Lung (tissue), 11 donors: ENCODE measurements at regions not wholly inside any gene's neighbourhood (a gene's known extent, or its start where the extent isn't known, plus 50 kb on each side); places are given as distances from the start of the nearest gene placed in this dataset.

Experiments used
- ATAC-seq: fragments of 200-7000 bp; cut with Tn5 transposase; one replicate; pipeline ENCODE4 v1.9.1; 2020; ENCODE audit warnings: moderate number of reproducible peaks; ENCODE audit not compliant: insufficient read depth, low FRiP score
- DNase-seq, 3 donors: peaks; one replicate each; pipeline ENCODE4 v3.0.0-alpha.2; 2013 to 2017
- H3K27ac ChIP-seq, 2 donors: one replicate each; pipeline ENCODE4 v1.5.1; 2013; ENCODE audit warnings: mild to moderate bottlenecking in 2 of 2, moderate library complexity in 2 of 2, control low read depth in 1 of 2, inconsistent platforms in 1 of 2, low read depth in 1 of 2, low read length in 1 of 2
- H3K27me3 ChIP-seq, 3 donors: one replicate each; pipeline ENCODE4 v1.5.1; 2013; ENCODE audit warnings: low read length in 2 of 3; ENCODE audit not compliant: control insufficient read depth in 3 of 3, insufficient read depth in 3 of 3
- H3K36me3 ChIP-seq, 4 donors: one replicate each; pipeline ENCODE4 v1.5.1; 2013; ENCODE audit warnings: low read length in 4 of 4, mild to moderate bottlenecking in 1 of 4, moderate library complexity in 1 of 4; ENCODE audit not compliant: control insufficient read depth in 4 of 4, insufficient read depth in 4 of 4
- H3K4me1 ChIP-seq, 5 donors: one replicate each; pipeline ENCODE4 v1.5.1; 2013; ENCODE audit warnings: low read length in 5 of 5, mild to moderate bottlenecking in 2 of 5, moderate library complexity in 1 of 5; ENCODE audit not compliant: control insufficient read depth in 5 of 5, insufficient read depth in 5 of 5
- H3K4me3 ChIP-seq: one replicate; pipeline ENCODE4 v1.5.1; 2013; ENCODE audit warnings: mild to moderate bottlenecking, control low read depth, moderate library complexity
- H3K9ac ChIP-seq, 2 donors: one replicate each; pipeline ENCODE4 v1.5.1; 2013; ENCODE audit warnings: low read length in 2 of 2, control low read depth in 1 of 2; ENCODE audit not compliant: insufficient read depth in 1 of 2
- H3K9me3 ChIP-seq, 4 donors: one replicate each; pipeline ENCODE4 v1.5.1; 2013; ENCODE audit warnings: low read length in 3 of 4, mild to moderate bottlenecking in 1 of 4, moderate library complexity in 1 of 4; ENCODE audit not compliant: control insufficient read depth in 4 of 4, insufficient read depth in 3 of 4
- WGBS, 2 donors: extraction: QIAGEN DNeasy Blood & Tissue Kit; methylation state at CpG; one replicate each; pipeline ENCODE4 v1.1.7; 2013; 5-methylcytosine and 5-hydroxymethylcytosine counted together
- TF ChIP-seq, protein P1 (sequence below): IDR thresholded peaks from 2 replicates; pipeline ENCODE4 v1.5.1; 2012; ENCODE audit warnings: mild to moderate bottlenecking; ENCODE audit errors: control extremely low read depth, extremely low read depth
- donor health status: control.
- donor health status: control.
- donor health status: Bipolar disorder and iron deficiency.
- donor health status: healthy.
- donor health status: DM: yes; HTN: yes; CAD: no.

DNA sequence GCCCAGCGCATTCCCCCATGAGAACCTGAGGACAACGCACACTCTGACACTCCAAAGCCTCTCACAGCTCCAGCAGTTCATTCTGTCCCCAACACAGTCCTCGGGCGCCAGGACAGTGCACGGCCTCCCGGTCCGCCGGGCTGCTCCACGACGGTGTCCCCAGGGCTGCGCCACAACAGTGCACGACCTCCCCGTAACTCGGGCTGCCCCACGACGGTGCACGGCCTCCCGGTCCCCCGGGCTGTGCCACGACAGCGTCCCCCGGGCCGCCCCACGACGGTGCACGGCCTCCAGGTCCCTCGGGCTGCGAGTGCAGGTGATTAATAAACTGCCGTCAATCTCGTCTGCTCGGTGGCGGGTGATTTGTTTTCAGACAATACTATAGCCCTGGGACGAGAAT is 585.1 kb upstream of the FRG1 start:
- Histone ChIP-seq H3K4me3 (no peak overlapping the region), H3K27ac (no peak overlapping the region), H3K27me3 (no peaks in the 10 kb centered on the region), H3K4me1 (no peaks in the 10 kb centered on the region), H3K9ac (no peak overlapping the region), H3K9me3 (peaks cover 0 to 5% (median 0%) of the 10 kb centered on the region in 4 donors), H3K36me3 (no peaks in the 10 kb centered on the region)
- 86 to 91% methylated on average over 32 to 33 of the region's 33 CpGs for WGBS, 2 donors
- TF ChIP-seq, protein P1, sequence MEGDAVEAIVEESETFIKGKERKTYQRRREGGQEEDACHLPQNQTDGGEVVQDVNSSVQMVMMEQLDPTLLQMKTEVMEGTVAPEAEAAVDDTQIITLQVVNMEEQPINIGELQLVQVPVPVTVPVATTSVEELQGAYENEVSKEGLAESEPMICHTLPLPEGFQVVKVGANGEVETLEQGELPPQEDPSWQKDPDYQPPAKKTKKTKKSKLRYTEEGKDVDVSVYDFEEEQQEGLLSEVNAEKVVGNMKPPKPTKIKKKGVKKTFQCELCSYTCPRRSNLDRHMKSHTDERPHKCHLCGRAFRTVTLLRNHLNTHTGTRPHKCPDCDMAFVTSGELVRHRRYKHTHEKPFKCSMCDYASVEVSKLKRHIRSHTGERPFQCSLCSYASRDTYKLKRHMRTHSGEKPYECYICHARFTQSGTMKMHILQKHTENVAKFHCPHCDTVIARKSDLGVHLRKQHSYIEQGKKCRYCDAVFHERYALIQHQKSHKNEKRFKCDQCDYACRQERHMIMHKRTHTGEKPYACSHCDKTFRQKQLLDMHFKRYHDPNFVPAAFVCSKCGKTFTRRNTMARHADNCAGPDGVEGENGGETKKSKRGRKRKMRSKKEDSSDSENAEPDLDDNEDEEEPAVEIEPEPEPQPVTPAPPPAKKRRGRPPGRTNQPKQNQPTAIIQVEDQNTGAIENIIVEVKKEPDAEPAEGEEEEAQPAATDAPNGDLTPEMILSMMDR, result no peak
- DNase-seq, result no peak
- ATAC-seq, result no peak

DNA sequence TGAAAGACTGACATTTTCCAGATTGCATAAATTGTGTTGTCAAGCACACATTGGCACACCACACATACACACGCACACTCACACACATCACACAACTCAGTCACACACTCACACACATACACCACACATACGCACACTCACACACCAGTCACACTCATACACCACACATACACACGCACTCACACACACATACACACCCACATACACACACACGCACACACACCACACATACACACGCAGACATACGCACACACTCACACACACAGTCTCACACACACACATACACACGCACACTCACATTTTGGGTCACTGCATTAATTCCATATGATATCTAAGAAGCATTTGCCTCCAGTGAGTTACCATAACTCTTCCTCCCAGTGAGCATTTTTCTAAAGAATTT is 578.3 kb upstream of the FRG1 start:
- WGBS, 2 donors, result 90 to 93% methylated on average over 7 of the region's 7 CpGs
- Histone ChIP-seq H3K27ac (no peak overlapping the region), H3K4me3 (no peak overlapping the region), H3K9ac (no peak overlapping the region), H3K36me3 (no peaks in the 10 kb centered on the region), H3K4me1 (peaks cover 0 to 9% (median 0%) of the 10 kb centered on the region in 5 donors), H3K27me3 (no peaks in the 10 kb centered on the region), H3K9me3 (peaks cover 0 to 4% (median 0%) of the 10 kb centered on the region in 4 donors)
- no peak for ATAC-seq
- TF ChIP-seq, protein P1, result no peak
- peak in 1 of 3 donors; percentile 4 for DNase-seq

DNA sequence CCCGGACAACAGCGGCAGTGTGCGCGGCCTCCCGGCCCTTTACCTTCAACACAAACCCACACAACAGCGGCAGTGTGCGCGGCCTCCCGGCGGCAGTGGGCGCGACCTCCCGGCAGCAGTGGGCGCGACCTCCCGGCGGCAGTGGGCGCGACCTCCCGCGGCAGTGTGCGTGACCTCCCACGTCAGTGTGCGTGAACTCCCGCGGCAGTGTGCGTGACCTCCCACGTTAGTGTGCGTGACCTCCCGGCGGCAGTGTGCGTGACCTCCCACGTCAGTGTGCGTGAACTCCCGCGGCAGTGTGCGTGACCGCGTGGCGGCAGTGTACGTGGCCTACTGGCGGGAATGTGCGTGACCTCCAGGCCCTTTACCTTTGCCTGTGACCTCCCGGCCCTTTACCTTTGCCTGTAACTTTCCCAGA is 576.6 kb upstream of the FRG1 start:
- Histone ChIP-seq H3K9me3 (peaks cover 0 to 4% (median 0%) of the 10 kb centered on the region in 4 donors), H3K4me1 (peaks cover 0 to 9% (median 0%) of the 10 kb centered on the region in 5 donors), H3K36me3 (no peaks in the 10 kb centered on the region), H3K27ac (no peak overlapping the region), H3K4me3 (no peak overlapping the region), H3K9ac (no peak overlapping the region), H3K27me3 (no peaks in the 10 kb centered on the region)
- DNase-seq, result no peak
- no peak for ATAC-seq
- 89 to 91% methylated on average over 43 to 44 of the region's 44 CpGs for WGBS, 2 donors
- TF ChIP-seq, protein P1, result no peak

DNA sequence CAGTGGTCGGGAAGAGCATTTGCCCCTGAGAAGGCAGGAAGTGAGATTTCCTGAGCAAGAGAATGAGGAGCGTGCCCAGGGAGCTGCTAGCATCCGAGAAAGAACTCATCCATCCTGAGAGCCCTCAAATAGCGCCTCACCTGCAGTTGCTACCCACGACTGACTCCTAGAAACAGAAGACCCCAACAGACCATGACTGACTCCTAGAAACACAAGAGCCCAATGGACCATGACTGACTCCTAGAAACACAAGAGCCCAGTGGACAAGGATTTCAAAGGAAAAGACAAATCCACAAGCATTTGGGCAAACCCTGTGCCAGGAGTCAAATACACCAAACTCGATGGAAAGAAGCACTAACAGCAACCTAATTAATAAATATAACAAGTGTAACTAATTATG is 575.2 kb upstream of the FRG1 start:
- ATAC-seq, result no peak

More for the DNA sequence above, 575.2 kb upstream of the FRG1 start:
- DNase-seq, result no peak
- H3K9ac ChIP-seq, result no peak overlapping the region
- H3K4me3 ChIP-seq, result no peak overlapping the region
- H3K27ac ChIP-seq, result no peak overlapping the region
- WGBS, 2 donors, result 71 to 74% methylated on average over 6 of the region's 6 CpGs
- H3K36me3 ChIP-seq, result no peaks in the 10 kb centered on the region
- H3K27me3 ChIP-seq, result no peaks in the 10 kb centered on the region
- peaks cover 0 to 4% (median 0%) of the 10 kb centered on the region in 4 donors for H3K9me3 ChIP-seq
- TF ChIP-seq, protein P1, result no peak
- peaks cover 0 to 9% (median 0%) of the 10 kb centered on the region in 5 donors for H3K4me1 ChIP-seq
